WTC11 (cell line): ENCODE measurements at regions not wholly inside any gene's neighbourhood (a gene's known extent, or its start where the extent isn't known, plus 50 kb on each side); places are given as distances from the start of the nearest gene placed in this dataset.

ENCODE experiments used
- ATAC-seq: fragments of 200-7000 bp; cut with Tn5 transposase; 2 replicates; pipeline ENCODE4 v1.10.0; 2021; ENCODE audit warnings: mild to moderate bottlenecking, moderate library complexity
- CTCF ChIA-PET: fragments of 300-600 bp; sonication (Branson Sonifier 250); formaldehyde crosslinking; loops from one replicate; lab custom pipeline; 2021; ENCODE audit warnings: antibody characterized with exemption; lab: Charles Lee
- POLR2A ChIA-PET: fragments of 350-600 bp; sonication (Branson Sonifier 250); formaldehyde crosslinking; loops from one replicate; lab custom pipeline; 2021; ENCODE audit warnings: antibody characterized with exemption; lab: Charles Lee
- DNase-seq: peaks from one replicate; pipeline ENCODE4 v3.0.0; 2021; ENCODE audit warnings: low spot score
- H3K27ac Mint-ChIP-seq: 2 replicates; pipeline ENCODE4 v1.8.0; 2021; ENCODE audit warnings: mixed read lengths
- H3K27me3 Mint-ChIP-seq: 2 replicates; pipeline ENCODE4 v1.8.0; 2021; ENCODE audit warnings: low read depth, mild to moderate bottlenecking, moderate library complexity, mixed read lengths
- H3K36me3 Mint-ChIP-seq: 2 replicates; pipeline ENCODE4 v1.8.0; 2021; ENCODE audit warnings: mixed read lengths
- H3K4me1 Mint-ChIP-seq: 2 replicates; pipeline ENCODE4 v1.8.0; 2022; ENCODE audit warnings: mixed read lengths
- H3K4me3 Mint-ChIP-seq: 2 replicates; pipeline ENCODE4 v1.8.0; 2021; ENCODE audit warnings: mild to moderate bottlenecking, moderate library complexity, mixed read lengths
- H3K9me3 Mint-ChIP-seq: 2 replicates; pipeline ENCODE4 v1.8.0; 2021; ENCODE audit warnings: mixed read lengths
- ARID4B ChIP-seq: sonication (generic); formaldehyde crosslinking; IDR thresholded peaks from 2 replicates; pipeline ENCODE4 v1.8.0; 2023; ENCODE audit warnings: missing genetic modification reagents, mild to moderate bottlenecking, borderline replicate concordance
- ATF1 ChIP-seq: sonication (generic); formaldehyde crosslinking; IDR thresholded peaks from 2 replicates; pipeline ENCODE4 v1.8.1; 2023; ENCODE audit warnings: mild to moderate bottlenecking, moderate library complexity, missing genetic modification reagents
- CREB1 ChIP-seq: sonication (generic); formaldehyde crosslinking; IDR thresholded peaks from 2 replicates; pipeline ENCODE4 v1.8.0; 2023; ENCODE audit warnings: mild to moderate bottlenecking, missing genetic modification reagents
- E2F1 ChIP-seq: sonication (generic); formaldehyde crosslinking; IDR thresholded peaks from 2 replicates; pipeline ENCODE4 v1.8.0; 2022; ENCODE audit warnings: mild to moderate bottlenecking, missing genetic modification reagents
- ELF4 ChIP-seq: sonication (generic); formaldehyde crosslinking; IDR thresholded peaks from 2 replicates; pipeline ENCODE4 v1.8.1; 2022; ENCODE audit warnings: low read depth, mild to moderate bottlenecking, moderate library complexity, missing genetic modification reagents
- IRF2 ChIP-seq: sonication (generic); formaldehyde crosslinking; IDR thresholded peaks from 2 replicates; pipeline ENCODE4 v1.8.0; 2022; ENCODE audit warnings: low read depth, missing genetic modification reagents, borderline replicate concordance
- JAZF1 ChIP-seq: fragments of 250-450 bp; sonication (Bioruptor Pico); IDR thresholded peaks from 2 replicates; pipeline ENCODE4 v1.9.0; 2021; ENCODE audit warnings: moderate library complexity, mild to moderate bottlenecking, inconsistent platforms
- KAT7 ChIP-seq: sonication (generic); formaldehyde crosslinking; IDR thresholded peaks from 2 replicates; pipeline ENCODE4 v1.8.1; 2023; ENCODE audit warnings: missing genetic modification reagents, mild to moderate bottlenecking, borderline replicate concordance
- MLX ChIP-seq: sonication (generic); formaldehyde crosslinking; IDR thresholded peaks from 2 replicates; pipeline ENCODE4 v1.8.1; 2023; ENCODE audit warnings: mild to moderate bottlenecking, missing genetic modification reagents, moderate library complexity
- NFE2L1 ChIP-seq: sonication (generic); formaldehyde crosslinking; IDR thresholded peaks from 2 replicates; pipeline ENCODE4 v1.8.1; 2023; ENCODE audit warnings: missing genetic modification reagents
- NFYB ChIP-seq: sonication (generic); formaldehyde crosslinking; conservative IDR thresholded peaks from 2 replicates; pipeline ENCODE4 v1.8.0; 2022; ENCODE audit warnings: low read depth, missing genetic modification reagents
- TEAD1 ChIP-seq: sonication (generic); formaldehyde crosslinking; IDR thresholded peaks from 2 replicates; pipeline ENCODE4 v1.8.0; 2022; ENCODE audit warnings: mild to moderate bottlenecking, missing genetic modification reagents
- ZNF121 ChIP-seq: sonication (generic); formaldehyde crosslinking; IDR thresholded peaks from 2 replicates; pipeline ENCODE4 v1.8.0; 2023; ENCODE audit warnings: missing genetic modification reagents
- ZNF232 ChIP-seq: sonication (generic); formaldehyde crosslinking; IDR thresholded peaks from 2 replicates; pipeline ENCODE4 v1.8.0; 2022; ENCODE audit warnings: mild to moderate bottlenecking, missing genetic modification reagents
- ZNF263 ChIP-seq: sonication (generic); formaldehyde crosslinking; IDR thresholded peaks from 2 replicates; pipeline ENCODE4 v1.8.1; 2022; ENCODE audit warnings: low read depth, mild to moderate bottlenecking, moderate library complexity, missing genetic modification reagents
- ZNF396 ChIP-seq: fragments of 250-450 bp; sonication (Bioruptor Pico); IDR thresholded peaks from 2 replicates; pipeline ENCODE4 v1.8.0; 2021; ENCODE audit warnings: mild to moderate bottlenecking, moderate library complexity, borderline replicate concordance
- ZNF423 ChIP-seq: fragments of 250-450 bp; sonication (Bioruptor Pico); IDR thresholded peaks from 2 replicates; pipeline ENCODE4 v2.1.2; 2022; ENCODE audit warnings: mild to moderate bottlenecking, moderate library complexity
- ZNF671 ChIP-seq: fragments of 250-450 bp; sonication (Bioruptor Pico); IDR thresholded peaks from 2 replicates; pipeline ENCODE4 v1.8.0; 2021; ENCODE audit warnings: mild to moderate bottlenecking
- TF ChIP-seq, protein P1 (sequence below): sonication (generic); formaldehyde crosslinking; IDR thresholded peaks from 2 replicates; pipeline ENCODE4 v1.8.1; 2023; ENCODE audit warnings: mild to moderate bottlenecking, moderate library complexity, missing genetic modification reagents
- TF ChIP-seq, protein P2 (sequence below): fragments of 250-450 bp; sonication (Bioruptor Pico); IDR thresholded peaks from 2 replicates; pipeline ENCODE4 v1.8.0; 2021; ENCODE audit warnings: mild to moderate bottlenecking
- TF ChIP-seq, protein P3 (sequence below): sonication (generic); formaldehyde crosslinking; IDR thresholded peaks from 2 replicates; pipeline ENCODE4 v1.8.0; 2022; ENCODE audit warnings: mild to moderate bottlenecking, missing genetic modification reagents
- TF ChIP-seq, protein P4 (sequence below): sonication (generic); formaldehyde crosslinking; conservative IDR thresholded peaks from 2 replicates; pipeline ENCODE4 v1.8.1; 2022; ENCODE audit warnings: mild to moderate bottlenecking, missing genetic modification reagents

- no peak for TF ChIP-seq JAZF1 (CRISPR knock-in tag)
Observed at GRCh38 chr4:22264261-22264660, 251.6 kb downstream of the ADGRA3 start (continued).

- no peaks in the 10 kb centered on the region for H3K36me3 Mint-ChIP-seq
- no peaks in the 10 kb centered on the region for H3K9me3 Mint-ChIP-seq
- TF ChIP-seq ZNF232 (CRISPR knock-in tag) (no peak), ARID4B (CRISPR knock-in tag) (no peak), NFYB (no peak), TEAD1 (no peak), E2F1 (CRISPR knock-in tag) (no peak), JAZF1 (CRISPR knock-in tag) (no peak), ATF1 (CRISPR knock-in tag) (no peak), ZNF671 (CRISPR knock-in tag) (no peak)
- TF ChIP-seq, protein P1, sequence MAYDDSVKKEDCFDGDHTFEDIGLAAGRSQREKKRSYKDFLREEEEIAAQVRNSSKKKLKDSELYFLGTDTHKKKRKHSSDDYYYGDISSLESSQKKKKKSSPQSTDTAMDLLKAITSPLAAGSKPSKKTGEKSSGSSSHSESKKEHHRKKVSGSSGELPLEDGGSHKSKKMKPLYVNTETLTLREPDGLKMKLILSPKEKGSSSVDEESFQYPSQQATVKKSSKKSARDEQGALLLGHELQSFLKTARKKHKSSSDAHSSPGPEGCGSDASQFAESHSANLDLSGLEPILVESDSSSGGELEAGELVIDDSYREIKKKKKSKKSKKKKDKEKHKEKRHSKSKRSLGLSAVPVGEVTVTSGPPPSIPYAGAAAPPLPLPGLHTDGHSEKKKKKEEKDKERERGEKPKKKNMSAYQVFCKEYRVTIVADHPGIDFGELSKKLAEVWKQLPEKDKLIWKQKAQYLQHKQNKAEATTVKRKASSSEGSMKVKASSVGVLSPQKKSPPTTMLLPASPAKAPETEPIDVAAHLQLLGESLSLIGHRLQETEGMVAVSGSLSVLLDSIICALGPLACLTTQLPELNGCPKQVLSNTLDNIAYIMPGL: no peak
- no peaks in the 10 kb centered on the region for H3K27me3 Mint-ChIP-seq
- H3K4me3 Mint-ChIP-seq: no peak overlapping the region
- no peak overlapping the region for H3K27ac Mint-ChIP-seq
- ChIA-PET POLR2A (no interaction called here), CTCF (interaction anchor here (1.5 kb wide), 1 partner anchor 16 kb away, joined by 8 read pairs; no protein-coding TSS in a partner anchor)
- ATAC-seq: no peak
- no peaks in the 10 kb centered on the region for H3K4me1 Mint-ChIP-seq
- DNase-seq: no peak
Observed at GRCh38 chr4:22253431-22253830, 262.4 kb downstream of the ADGRA3 start.

DNA sequence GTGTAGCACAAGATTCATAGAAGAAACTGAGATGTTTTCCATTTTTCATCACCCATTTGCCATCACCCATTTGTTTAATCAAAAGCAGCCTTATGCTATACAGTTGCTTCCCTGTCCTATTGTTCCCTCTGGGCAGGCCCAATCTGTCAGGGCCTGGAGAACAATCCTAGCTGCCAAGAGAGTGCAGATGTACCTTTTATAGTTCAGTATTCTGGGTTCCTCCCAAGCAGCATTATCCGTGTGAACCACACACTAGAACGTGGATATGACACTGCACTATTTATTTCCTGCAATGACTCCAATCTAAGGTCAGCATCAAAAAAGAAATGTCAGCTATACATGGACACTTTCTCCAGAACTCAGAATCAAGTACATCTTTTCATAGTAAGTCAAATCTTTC lies 269.0 kb downstream of the ADGRA3 start:
- TF ChIP-seq, protein P2, sequence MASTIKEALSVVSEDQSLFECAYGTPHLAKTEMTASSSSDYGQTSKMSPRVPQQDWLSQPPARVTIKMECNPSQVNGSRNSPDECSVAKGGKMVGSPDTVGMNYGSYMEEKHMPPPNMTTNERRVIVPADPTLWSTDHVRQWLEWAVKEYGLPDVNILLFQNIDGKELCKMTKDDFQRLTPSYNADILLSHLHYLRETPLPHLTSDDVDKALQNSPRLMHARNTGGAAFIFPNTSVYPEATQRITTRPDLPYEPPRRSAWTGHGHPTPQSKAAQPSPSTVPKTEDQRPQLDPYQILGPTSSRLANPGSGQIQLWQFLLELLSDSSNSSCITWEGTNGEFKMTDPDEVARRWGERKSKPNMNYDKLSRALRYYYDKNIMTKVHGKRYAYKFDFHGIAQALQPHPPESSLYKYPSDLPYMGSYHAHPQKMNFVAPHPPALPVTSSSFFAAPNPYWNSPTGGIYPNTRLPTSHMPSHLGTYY: no peak
- TF ChIP-seq IRF2 (CRISPR knock-in tag) (no peak), ZNF396 (CRISPR knock-in tag) (no peak), KAT7 (CRISPR knock-in tag) (no peak), ELF4 (CRISPR knock-in tag) (no peak), ZNF263 (CRISPR knock-in tag) (no peak), ZNF121 (no peak), NFE2L1 (no peak), CREB1 (CRISPR knock-in tag) (no peak), MLX (no peak), ZNF423 (CRISPR knock-in tag) (no peak)
- TF ChIP-seq, protein P3, sequence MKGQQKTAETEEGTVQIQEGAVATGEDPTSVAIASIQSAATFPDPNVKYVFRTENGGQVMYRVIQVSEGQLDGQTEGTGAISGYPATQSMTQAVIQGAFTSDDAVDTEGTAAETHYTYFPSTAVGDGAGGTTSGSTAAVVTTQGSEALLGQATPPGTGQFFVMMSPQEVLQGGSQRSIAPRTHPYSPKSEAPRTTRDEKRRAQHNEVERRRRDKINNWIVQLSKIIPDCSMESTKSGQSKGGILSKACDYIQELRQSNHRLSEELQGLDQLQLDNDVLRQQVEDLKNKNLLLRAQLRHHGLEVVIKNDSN (CRISPR knock-in tag): no peak
- TF ChIP-seq, protein P4, sequence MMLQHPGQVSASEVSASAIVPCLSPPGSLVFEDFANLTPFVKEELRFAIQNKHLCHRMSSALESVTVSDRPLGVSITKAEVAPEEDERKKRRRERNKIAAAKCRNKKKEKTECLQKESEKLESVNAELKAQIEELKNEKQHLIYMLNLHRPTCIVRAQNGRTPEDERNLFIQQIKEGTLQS (CRISPR knock-in tag): no peak
- ATAC-seq (no peak), DNase-seq (no peak)
- H3K36me3 Mint-ChIP-seq: no peaks in the 10 kb centered on the region
- ChIA-PET CTCF (interaction anchor here (1.0 to 1.4 kb wide), 2 partner anchors 9 to 111 kb away, joined by 3 to 10 read pairs; no protein-coding TSS in a partner anchor), POLR2A (interaction anchor here (0.6 kb wide), 1 partner anchor 12 kb away, joined by 4 read pairs; no protein-coding TSS in a partner anchor)
- H3K9me3 Mint-ChIP-seq: peaks cover 9% of the 10 kb centered on the region
- no peaks in the 10 kb centered on the region for H3K27me3 Mint-ChIP-seq
- H3K27ac Mint-ChIP-seq: no peak overlapping the region
- H3K4me1 Mint-ChIP-seq: no peaks in the 10 kb centered on the region
- H3K4me3 Mint-ChIP-seq: no peak overlapping the region
